HG03432 (cell line): ENCODE measurements at regions not wholly inside any gene's neighbourhood (a gene's known extent, or its start where the extent isn't known, plus 50 kb on each side); places are given as distances from the start of the nearest gene placed in this dataset.
"Not testable (repeated sequence)": the region's sequence is repeated elsewhere in the genome, so short reads cannot be mapped to it uniquely, and the experiment has no call there.

Experiments
- ATAC-seq: cut with Tn5 transposase; IDR thresholded peaks from one replicate; pipeline ENCODE4 v1.9.1; 2021; ENCODE audit warnings: mild to moderate bottlenecking, moderate library complexity; ENCODE audit not compliant: unreplicated experiment

DNA sequence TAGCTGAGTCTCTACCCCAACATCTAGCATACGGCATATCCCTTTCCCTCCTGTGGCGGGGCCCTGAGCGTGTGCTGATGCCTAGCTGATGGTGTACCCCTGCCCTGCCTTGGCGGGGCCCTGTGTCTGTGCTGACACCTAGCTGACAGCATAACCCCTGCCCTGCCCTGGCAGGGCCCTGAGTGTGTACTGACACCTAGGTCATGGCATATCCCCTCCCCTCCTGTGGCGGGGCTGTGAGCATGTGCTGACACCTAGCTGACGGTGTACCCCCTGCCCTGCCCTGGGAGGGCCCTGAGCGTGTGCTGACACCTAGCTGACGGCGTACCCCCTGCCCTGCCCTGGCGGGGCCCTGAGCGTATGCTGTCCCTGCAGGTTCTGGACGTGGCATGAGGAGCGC, 414.0 kb upstream of the AMELY start:
- no peak for ATAC-seq

DNA sequence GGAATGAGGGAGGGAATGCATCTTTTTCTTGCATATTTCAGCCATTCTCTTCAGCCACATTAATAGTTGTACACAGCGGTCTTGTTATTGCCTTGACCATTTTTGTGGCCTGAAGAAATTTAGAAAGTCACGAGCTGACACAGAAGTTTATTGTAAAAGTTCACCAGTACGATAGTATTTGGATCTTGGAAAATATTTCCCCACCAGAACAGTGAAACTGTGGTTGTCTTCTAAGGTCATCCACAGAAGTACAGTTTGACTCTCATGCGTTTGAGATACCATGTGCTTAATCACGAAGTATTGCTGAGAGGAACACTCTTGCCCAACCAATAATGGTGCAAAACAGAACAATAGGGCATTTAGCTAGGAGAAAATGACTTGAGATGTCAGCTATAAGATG, 409.2 kb upstream of the AMELY start:
- ATAC-seq: no peak

DNA sequence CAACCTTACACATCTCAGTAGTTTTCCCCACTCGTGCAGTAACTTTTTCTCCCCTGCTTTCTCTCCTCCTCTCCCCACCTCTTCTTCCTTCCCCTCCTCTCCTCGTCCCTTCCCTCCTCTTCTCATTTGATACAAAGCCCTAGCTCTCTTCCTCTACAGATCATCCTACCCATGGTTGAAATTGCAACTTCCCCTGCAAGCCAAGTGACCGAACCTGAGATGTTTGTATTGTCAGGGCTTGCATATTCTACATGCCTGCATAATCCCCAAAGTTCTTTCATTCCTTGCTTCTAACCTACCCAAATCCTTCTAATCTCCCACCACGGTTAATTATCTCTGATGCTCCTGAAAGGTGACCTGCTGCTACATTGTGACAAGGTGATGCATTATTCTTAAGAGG, 408.6 kb upstream of the AMELY start:
- ATAC-seq: not testable (repeated sequence)

DNA sequence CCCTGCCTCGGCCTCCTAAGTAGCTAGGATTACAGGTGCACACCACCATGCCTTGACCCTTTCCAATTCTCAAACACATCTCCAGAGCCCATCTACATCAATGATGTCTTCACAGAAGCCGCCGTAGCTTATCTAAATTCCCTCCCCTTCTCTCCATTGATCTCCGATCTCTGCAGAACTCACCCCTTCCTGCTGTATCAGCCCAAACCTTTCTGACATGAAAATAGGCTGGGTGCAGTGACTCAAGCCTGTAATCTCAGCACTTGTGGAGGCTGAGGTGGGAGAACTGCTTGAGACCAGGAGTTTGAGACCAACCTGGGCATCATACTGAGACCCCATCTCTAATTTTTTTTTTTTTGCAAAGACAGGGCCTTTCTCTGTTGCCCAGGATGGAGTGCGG, 406.6 kb upstream of the AMELY start:
- ATAC-seq: no peak

DNA sequence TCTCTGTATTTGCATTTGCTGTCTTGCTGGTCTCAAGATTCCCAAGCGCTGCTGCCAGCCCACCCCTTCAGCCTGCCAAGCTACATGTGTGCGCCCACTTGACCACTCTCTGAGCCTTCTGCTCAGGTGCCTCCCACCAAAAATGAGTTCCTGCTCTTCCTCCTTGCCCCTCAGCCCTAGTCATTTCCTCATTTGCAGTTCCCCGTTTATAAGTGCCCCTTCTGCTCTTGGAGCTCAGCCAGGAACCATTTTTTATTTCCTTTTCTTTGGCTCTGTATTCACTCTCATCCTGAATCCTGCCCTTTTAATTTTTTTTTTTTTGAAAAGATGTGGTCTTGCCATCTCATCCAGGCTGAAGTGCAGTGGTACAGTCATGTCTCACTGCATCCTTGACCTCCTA, 406.0 kb upstream of the AMELY start:
- no peak for ATAC-seq

DNA sequence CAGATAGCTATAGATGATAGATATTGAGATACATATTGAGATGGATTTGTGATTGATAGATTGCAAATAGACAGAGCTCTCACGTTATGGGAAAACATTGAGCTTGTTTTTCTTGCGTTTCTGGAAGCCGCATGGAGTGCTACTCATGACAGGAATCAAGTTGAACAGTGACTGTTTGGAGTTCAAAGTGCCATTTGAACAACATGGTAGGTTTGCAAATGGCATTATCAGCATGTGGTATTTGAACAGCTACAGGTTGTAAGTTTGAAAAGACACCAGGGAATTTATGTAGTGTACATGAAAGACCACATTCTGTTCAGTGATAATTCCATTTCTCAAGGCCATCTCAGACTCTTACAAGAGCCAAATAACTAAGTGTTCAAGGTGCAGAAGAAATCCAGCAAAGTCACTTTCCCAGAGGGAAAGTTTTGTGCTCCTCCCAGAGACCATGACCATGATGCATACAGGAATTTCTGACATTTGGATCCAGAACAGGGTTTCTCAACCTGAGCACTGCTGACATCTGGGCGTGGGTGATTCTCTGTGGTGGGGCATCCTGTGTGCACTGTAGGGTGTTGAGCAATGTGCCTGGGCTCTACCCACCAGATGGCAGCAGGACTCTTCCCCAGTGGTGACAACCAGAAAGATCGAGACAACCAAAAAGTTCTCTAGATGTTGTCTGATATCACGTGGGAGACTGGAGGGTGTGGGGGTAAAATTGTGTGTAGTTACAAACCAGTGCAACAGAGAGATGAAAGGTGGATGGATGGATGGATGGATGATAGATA, 399.1 kb upstream of the AMELY start:
- no peak for ATAC-seq

DNA sequence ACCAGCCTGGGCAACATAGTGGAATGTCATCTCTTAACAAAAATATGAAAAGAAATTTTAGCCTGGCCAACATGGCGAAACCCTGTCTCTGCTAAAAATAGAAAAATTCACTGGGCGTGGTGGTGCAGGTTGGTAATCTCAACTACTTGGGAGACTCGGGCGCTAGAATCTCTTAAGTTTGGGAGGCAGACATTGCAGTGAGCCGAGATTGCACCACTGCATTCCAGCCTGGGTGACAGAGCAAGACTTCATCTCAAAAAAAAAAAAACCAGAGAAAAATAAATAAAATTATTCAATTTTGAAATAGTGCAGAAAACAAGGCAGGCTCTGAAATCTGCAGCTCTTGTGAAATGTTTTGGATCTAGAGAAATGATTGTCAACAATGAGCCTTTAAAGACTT, 397.3 kb upstream of the AMELY start:
- ATAC-seq: no peak

DNA sequence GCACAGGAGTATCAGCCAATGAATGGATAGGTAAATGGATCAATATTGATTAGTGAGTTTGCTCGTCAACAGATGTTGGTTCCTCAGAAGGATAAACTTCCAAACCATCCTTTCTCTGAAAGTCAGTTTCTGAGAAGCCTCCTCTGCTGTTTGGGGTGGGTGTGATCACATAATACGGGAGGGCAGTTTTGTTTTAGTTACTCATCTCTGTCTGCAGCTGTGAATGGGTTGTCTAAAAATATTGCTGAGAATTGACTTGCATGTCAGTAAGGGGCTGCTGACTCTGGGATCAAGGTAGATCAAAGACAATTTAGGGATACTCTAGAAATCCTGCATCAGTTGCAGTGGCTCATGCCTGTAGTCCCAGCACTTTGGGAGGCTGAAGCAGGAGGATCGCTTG, 390.8 kb upstream of the AMELY start:
- no peak for ATAC-seq

DNA sequence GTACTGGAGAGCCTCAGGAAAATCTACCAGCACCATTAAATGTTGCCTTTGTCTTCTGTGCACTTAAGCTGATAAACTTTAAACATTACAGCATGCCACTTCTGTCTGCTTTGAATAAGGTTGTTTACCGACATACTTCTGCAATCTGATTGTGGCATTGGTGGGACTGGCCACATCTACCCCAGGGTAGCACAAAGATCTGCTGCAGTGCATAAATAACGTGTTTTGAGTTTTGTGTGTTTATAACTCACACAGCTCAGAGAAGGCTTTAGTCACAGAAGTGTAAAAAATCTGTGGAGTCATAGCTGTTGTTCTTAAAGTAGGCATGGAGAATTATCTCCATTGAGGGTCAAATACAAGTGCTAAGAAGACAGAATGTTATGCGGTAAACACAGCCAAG, 388.4 kb upstream of the AMELY start:
- ATAC-seq: no peak

DNA sequence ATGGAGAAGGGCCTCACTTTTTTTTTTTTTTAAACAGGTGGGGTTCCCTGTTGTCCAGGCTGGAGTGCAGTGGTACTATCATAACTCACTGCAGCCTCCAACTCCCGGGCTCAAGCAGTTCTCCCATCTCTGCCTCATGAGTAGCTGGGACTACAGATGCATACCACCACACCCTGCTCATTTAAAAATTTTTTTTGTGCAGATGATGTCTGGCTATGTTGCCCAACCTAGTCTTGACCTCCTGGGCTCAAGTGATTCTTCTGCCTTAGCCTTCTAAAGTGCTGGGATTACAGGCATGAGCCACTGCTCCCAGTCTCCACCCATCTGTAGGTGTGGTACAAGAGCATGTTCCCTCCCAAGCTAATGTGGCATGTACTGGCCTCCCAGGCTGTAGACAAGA, 380.6 kb upstream of the AMELY start:
- no peak for ATAC-seq

DNA sequence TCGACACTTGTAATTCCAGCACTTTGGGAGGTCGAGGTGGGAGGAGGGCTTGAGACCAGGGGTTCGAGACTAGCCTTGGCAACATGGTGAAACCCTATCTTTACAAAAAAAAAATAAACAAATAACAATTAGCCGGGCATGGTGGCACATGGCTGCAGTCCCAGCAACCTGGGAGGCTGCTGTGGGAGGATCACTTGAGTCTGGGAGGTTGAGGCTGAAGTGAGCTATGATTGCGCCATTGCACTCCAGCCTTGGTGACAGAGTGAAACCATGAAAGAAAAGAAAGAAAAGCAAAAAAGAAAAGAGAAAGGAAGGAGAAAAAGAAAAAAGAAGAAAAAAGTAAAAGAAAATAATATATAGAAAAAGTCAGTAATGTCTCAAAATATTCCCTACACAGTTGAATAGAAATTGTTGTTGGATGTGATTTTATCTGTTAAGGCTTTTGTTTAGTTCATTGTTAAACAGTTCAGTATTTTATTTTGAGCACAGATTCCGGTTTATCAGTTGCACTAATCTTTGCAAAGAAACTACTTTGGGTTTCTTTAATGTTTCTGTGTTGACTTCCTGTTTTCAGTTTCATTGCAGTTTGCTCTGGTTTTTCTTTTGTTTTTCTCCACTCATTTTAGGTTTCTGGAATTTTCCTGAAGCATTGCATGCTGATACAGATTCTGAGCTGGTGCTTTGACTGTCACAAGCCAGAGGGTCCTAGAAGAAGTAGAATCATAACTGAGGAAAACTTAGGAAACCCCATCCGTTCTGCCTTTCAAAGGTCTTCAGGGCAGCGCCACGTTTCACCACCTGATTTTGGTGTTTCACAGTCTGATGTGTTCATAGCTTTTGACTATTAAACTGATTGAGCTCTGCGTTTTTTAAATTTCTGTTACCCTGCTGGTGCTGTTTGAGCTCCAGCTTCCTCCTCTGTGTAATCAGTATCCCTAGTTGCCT, 378.6 kb upstream of the AMELY start:
- ATAC-seq: peak; percentile 88

DNA sequence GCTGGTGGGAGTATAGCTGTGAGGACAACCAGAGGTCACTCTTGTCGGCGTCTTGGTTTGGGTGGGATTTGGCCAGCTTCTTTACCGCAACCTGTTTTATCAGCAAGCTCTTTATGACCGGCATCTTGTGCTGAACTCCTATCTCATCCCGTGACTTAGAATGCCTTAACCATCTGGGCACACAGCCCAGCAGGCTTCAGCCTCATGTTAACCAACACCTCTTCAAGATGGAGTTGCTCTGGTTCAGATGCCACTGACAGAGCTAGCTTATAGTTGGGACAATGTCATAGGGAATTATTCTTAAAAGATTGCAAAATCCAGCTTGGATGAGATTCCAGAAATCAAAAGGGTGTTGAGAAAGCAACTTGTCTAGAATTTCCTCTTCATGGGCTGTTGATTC, 377.1 kb upstream of the AMELY start:
- no peak for ATAC-seq

DNA sequence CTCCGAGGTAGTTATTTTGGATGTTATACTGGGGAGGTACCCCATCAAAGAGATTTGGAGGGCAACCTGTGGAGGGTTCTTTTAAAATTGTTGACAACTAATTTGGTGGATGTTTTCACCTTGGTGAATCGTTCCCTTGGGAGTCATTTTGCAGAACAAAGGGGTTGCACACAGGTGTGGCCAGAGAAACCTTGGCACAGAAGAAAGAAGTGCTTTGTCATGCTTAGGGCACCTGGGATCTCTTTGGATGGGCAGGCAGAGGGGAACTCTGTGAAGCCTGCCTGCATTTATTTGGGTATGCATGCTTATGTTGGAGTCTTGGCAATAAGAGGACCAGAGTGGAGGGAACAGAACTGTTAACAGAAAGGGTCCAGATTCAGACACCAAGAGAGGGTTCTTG, 376.4 kb upstream of the AMELY start:
- not testable (repeated sequence) for ATAC-seq

DNA sequence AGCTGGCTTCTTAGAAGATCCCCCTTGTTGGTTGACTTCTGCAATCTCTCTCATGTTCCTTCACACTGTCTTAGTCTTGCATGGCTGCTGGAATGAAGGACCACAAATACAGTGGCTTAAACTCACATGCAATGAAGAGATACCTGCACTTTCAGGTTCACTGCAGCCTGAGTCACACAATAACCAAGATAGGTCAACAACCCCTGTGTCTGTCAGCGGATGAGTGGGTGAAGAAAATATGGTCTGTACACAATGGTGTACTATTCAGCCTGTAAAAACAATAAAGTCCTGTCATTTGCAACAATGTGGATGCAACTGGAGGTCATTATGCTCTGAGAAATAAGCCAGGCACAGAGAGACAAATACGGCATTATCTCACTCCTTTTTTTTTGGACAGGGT, 373.8 kb upstream of the AMELY start:
- ATAC-seq: no peak

DNA sequence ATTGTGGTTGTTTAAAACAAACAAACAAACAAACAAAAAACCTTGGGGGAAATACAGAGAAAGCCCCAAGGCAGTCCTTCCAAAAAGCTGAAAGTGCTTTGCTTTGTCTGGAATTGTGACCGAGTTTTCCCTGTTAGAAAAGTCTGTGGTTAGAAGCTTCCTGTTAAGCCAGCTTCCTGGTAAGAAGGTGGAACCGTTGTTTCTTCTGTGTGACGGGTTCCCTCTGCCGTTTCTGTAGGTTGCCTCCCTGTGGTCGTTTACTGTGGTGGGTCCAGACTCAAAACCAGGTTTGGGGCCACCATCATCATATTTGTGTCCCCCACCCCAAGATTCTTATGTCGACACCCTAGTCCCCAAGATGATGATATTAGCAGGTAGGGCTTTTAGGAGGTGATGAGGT, 371.4 kb upstream of the AMELY start:
- no peak for ATAC-seq

DNA sequence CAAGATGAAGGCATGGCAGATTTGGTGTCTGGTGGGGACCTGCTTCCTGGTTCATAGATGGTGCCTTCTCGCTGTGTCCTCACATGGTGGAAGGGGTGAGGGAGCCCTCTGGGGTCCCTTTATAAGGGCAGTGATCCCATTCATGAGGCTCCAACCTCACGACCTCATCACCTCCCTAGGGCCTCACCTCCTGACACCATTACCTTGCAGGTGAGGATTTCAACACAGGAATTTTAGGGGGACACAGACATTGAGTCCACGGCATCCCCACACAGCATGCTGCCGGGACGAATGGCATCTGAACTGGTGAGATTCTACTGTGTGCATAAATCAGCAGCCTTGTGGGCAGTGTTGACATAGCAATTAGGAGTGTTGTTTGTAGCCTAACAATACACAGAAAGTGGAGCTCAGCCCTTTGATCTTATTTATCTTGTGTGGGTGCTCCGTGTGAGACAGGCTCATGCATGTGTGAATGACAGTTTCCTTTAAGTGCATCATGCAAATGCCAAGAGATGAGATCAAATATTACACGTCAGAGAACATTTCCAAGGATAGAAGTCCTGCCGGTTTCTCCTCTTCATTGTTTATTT, 368.7 kb upstream of the AMELY start:
- ATAC-seq: not testable (repeated sequence)

DNA sequence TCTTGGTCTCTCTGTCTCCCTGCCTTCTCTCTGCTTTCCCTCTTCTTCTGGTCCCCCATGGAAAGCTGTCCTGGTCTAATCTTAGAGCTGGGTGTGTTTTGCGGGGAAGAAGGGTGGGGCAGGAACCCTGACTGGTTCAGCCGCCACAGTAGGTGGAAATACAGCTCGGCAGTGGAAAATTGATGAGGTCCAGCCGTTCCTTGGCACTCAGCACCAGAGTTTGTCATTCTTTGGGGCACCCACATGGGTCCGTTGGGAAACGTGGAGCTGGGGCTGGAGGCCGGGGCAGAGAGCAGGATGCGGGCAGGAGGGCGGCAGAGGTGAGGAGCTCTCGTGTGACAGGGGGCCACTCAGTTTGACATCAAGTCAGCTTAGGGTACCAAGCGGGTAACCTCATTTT, 364.2 kb upstream of the AMELY start:
- ATAC-seq: no peak

DNA sequence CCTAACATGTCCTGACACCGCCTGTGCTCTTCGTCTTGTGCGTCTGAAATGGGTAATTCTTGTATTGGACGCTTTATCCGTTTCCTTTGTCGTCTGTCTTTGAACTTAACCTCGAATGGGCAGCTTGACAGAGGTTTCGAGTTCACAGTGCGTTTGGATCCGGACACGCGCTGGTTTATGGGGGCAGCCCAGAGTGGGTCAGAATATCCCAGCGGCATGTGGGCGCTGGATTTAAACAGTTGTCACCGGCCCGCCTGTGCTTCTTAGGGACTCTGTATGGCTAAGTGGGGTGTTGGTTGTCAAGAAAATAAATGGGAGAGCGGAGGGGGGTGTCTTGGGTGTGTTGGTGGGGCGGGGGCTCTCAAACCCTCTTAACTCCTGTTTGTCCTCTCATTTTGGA, 363.5 kb upstream of the AMELY start:
- ATAC-seq: no peak

DNA sequence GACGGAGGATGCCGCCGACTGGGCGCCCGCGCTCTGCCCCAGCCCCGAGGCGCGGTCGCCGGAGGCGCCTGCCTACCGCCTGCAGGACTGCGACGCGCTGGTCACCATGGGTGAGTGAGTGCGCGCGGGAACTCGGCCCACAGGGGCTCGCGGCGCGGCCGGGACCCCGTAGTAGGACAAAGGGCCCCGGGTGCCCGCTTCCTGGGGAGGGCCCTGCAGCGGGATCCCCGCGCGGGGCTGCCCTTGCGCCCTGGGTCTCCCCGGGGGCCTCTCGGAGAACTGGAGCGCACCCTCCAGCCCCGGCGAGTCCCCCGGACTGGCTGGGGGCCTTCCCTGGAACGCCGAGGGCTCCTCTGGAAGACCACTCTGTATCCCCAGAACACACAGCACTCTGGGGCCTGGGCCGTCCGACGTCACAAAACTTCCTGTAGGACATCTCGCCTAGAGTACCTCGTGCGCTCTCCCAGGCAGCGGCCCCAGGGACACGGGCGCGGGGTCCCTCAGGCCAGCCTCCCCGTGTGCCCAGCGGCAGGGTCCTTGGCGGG, 362.9 kb upstream of the AMELY start:
- peak; percentile 21 for ATAC-seq

DNA sequence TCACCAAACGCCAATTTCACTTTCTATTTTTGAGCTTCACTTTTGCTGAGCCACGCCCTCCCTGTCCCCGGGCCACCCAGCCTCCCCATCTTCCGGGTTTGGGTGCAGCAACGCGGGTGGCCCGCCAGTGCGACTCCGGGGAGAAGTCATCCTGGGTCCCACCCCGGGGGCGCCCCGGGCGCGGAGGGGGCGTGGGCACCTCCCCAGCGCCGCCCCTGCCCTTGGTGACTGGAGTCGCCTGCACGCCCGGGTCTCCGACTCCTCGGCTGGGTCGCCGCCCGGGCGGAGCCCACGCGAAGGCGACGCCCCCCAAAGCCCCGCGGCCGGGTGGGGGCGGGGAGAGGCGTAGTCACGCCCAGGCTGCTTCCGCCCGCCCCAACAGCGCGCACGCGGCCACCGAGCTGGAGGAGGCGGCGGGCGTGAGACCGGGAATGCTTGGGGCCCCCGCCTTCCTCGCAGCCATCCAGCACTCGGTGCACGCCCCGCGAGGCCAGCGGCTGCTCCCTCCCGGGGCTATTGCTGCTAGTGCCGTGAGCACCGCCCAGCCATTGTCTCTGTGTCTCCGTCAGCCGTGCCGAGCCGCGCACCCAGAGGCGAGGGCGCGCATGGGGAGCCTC, 362.1 kb upstream of the AMELY start:
- peak; percentile 84 for ATAC-seq

DNA sequence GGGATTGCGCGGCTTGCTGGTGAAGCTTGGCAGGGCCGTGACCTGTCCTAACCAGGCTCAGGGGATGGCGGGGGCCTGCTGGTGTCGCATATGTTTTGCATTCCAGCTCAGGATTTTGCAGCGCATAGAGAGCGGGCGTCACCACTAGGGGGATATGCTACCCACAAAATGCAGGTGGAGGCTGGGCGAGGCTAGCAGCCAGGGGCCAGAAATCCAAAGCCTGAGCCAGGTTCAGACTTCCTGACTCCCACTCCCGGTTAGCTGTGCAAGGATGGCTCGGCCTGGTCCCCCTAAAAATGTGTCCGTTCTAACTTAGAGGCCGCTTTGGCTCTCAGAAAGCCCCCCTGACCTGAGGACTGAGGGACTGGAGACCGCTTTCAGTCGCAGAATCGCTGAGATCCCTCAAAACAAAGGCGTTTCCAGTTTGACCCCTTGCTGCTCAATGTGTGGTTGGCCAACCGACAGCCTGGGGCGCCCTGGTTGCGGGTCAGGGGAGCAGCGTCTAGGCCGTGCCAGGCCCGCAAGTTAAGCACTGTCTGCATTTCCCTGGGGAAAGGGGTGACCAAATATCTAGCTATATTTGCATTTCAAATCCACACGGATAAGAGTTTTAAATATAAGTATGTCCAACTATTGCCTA, 361.1 kb upstream of the AMELY start:
- peak; percentile 26 for ATAC-seq
